ENCODE measurements at regions not wholly inside any gene's neighbourhood (a gene's known extent, or its start where the extent isn't known, plus 50 kb on each side); places are given as distances from the start of the nearest gene placed in this dataset.
"Not testable (repeated sequence)": the region's sequence is repeated elsewhere in the genome, so short reads cannot be mapped to it uniquely, and the experiment has no call there.

DNA sequence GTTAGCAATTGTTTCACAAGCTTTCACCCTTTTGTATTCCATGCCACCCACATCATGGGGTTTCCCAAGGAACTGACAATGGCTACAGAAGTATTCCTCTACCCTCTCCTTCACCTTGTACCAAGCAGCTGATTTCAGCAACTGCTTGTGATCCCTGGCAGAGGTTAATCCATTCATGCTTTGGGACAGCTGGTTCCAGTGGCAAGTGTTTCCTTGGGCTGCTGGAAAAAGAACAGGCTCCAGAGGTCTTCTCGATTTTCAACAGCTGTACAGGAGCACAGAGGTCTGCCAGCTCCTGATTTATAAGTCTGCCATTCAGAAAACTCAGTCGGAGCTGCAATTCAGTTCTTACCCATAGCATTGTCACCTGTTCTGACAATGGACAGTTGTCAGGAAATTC lies 239.2 kb upstream of the CWC22 start:
- Histone ChIP-seq H3K9me3 (ENCODE audit: control insufficient read depth, insufficient read depth, low read length) (no peaks in the 10 kb centered on the region), H3K27me3 (ENCODE audit: control insufficient read depth, insufficient read depth, low read length) (no peaks in the 10 kb centered on the region), H3K27ac (ENCODE audit: low read depth, low read length) (no peak overlapping the region), H3K4me3 (ENCODE audit: low read depth, low read length) (no peak overlapping the region)
- TF ChIP-seq, protein P1, sequence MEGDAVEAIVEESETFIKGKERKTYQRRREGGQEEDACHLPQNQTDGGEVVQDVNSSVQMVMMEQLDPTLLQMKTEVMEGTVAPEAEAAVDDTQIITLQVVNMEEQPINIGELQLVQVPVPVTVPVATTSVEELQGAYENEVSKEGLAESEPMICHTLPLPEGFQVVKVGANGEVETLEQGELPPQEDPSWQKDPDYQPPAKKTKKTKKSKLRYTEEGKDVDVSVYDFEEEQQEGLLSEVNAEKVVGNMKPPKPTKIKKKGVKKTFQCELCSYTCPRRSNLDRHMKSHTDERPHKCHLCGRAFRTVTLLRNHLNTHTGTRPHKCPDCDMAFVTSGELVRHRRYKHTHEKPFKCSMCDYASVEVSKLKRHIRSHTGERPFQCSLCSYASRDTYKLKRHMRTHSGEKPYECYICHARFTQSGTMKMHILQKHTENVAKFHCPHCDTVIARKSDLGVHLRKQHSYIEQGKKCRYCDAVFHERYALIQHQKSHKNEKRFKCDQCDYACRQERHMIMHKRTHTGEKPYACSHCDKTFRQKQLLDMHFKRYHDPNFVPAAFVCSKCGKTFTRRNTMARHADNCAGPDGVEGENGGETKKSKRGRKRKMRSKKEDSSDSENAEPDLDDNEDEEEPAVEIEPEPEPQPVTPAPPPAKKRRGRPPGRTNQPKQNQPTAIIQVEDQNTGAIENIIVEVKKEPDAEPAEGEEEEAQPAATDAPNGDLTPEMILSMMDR (IDR thresholded peaks at IDR 0.05; ENCODE audit: low read depth, low read length) = no peak
- no peak for DNase-seq (ENCODE audit: low read depth, low spot score)
- POLR2A ChIA-PET = no interaction called here
- CTCF ChIA-PET = no interaction called here

DNA sequence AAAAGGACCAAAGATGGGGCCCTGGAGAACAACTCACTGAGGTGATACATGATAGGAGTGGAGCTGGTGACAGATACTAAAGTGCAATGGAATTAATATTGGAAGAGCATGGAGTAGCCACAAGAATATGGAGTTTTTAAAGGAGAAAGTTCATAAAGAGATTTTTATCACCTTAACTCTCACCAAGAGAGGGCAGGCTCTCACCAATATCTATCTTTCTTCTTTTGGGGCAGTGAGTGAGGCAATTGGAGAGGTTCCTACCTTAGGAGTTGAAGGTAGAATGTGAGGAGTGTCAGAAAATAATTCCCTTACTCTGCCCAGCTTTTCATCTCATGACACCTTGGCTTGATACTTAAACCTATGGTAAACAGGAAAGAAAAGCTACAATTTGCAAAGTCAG lies 233.7 kb upstream of the CWC22 start:
- no peak for DNase-seq (ENCODE audit: low read depth, low spot score)
- H3K4me3 ChIP-seq (ENCODE audit: low read depth, low read length) = no peak overlapping the region
- POLR2A ChIA-PET = no interaction called here
- no peaks in the 10 kb centered on the region for H3K27me3 ChIP-seq (ENCODE audit: control insufficient read depth, insufficient read depth, low read length)
- no peaks in the 10 kb centered on the region for H3K9me3 ChIP-seq (ENCODE audit: control insufficient read depth, insufficient read depth, low read length)
- TF ChIP-seq, protein P1 (IDR thresholded peaks at IDR 0.05; ENCODE audit: low read depth, low read length) = peak; percentile 44
- H3K27ac ChIP-seq (ENCODE audit: low read depth, low read length) = no peak overlapping the region
- CTCF ChIA-PET = interaction anchor here (1.0 to 1.5 kb wide), 2 partner anchors 14 to 836 kb away, joined by 3 to 4 read pairs; no protein-coding TSS in a partner anchor

DNA sequence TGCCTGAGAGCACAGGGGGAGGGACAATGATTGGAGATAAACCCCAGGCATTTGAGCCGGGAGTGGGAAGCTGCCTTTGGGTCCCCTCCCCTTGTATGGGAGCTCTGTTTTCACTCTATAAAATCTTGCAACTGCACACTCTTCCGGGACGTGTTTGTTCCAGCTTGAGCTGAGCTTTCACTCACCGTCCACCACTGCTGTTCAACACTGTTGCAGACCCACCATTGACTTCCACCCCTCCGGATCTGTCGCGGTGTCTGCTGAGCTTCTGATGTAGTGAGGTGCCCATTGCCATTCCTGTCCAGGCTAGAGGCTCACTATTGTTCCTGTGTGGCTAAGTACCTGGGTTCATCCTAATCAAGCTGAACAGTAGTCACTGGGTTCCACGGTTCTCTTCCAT lies 231.6 kb upstream of the CWC22 start:
- Histone ChIP-seq H3K4me3 (ENCODE audit: low read depth, low read length) (no peak overlapping the region), H3K9me3 (ENCODE audit: control insufficient read depth, insufficient read depth, low read length) (no peaks in the 10 kb centered on the region), H3K27me3 (ENCODE audit: control insufficient read depth, insufficient read depth, low read length) (no peaks in the 10 kb centered on the region), H3K27ac (ENCODE audit: low read depth, low read length) (no peak overlapping the region)
- TF ChIP-seq, protein P1 (IDR thresholded peaks at IDR 0.05; ENCODE audit: low read depth, low read length) = no peak
- ChIA-PET CTCF (interaction anchor here (0.6 kb wide), 1 partner anchor 161 kb away, joined by 3 read pairs; no protein-coding TSS in a partner anchor), POLR2A (no interaction called here)
- no peak for DNase-seq (ENCODE audit: low read depth, low spot score)

DNA sequence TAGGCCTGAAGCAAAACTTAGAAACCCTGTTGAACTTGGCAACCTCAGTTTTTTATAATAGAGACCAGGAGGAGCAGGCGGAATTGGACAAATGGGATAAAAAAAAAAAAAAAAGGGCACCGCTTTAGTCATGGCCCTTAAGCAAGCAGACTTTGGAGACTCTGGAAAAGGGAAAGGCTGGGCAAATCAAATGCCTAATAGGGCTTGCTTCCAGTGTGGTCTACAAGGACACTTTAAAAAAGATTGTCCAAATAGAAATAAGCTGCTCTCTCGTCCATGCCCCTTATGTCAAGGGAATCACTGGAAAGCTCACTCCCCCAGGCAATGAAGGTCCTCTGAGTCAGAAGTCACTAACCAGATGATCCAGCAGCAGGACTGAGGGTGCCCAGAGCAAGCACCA lies 229.0 kb upstream of the CWC22 start:
- CTCF ChIA-PET; H3K9me3 ChIP-seq (ENCODE audit: control insufficient read depth, insufficient read depth, low read length); H3K4me3 ChIP-seq (ENCODE audit: low read depth, low read length); H3K27me3 ChIP-seq (ENCODE audit: control insufficient read depth, insufficient read depth, low read length); DNase-seq (ENCODE audit: low read depth, low spot score); POLR2A ChIA-PET; H3K27ac ChIP-seq (ENCODE audit: low read depth, low read length): not testable (repeated sequence)

DNA sequence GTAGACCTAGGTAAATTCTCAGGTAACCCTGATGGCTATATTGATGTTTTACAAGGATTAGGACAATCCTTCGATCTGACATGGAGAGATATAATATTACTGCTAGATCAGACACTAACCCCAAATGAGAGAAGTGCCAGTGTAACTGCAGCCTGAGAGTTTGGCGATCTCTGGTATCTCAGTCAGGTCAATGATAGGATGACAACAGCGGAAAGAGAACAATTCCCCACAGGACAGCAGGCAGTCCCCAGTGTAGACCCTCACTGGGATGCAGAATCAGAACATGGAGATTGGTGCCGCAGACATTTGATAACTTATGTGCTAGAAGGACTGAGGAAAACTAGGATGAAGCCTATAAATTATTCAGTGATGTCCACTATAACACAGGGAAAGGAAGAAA lies 228.4 kb upstream of the CWC22 start:
- H3K4me3 ChIP-seq (ENCODE audit: low read depth, low read length); POLR2A ChIA-PET; DNase-seq (ENCODE audit: low read depth, low spot score); CTCF ChIA-PET; H3K27ac ChIP-seq (ENCODE audit: low read depth, low read length); H3K9me3 ChIP-seq (ENCODE audit: control insufficient read depth, insufficient read depth, low read length); H3K27me3 ChIP-seq (ENCODE audit: control insufficient read depth, insufficient read depth, low read length): not testable (repeated sequence)

DNA sequence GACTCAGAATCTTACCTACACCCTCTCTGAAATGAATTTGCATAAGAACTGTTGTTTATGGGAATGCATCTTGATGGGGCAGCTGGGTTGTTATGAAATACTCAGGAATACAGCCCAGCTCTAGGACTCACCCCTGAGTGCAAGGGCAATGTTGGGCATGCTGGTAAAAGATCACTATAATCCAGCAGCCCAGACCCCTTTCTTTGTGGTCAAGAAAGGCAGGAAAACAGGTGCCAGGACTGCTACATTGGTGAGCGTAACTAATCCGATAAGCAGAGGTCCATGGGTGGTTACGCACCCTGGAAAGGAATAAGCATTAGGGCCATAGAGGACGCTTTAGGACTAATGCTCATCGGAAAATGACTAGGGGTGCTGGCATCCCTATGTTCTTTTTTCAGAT lies 227.9 kb upstream of the CWC22 start:
- H3K4me3 ChIP-seq (ENCODE audit: low read depth, low read length); DNase-seq (ENCODE audit: low read depth, low spot score); H3K27me3 ChIP-seq (ENCODE audit: control insufficient read depth, insufficient read depth, low read length); POLR2A ChIA-PET; H3K9me3 ChIP-seq (ENCODE audit: control insufficient read depth, insufficient read depth, low read length); CTCF ChIA-PET; H3K27ac ChIP-seq (ENCODE audit: low read depth, low read length): not testable (repeated sequence)

DNA sequence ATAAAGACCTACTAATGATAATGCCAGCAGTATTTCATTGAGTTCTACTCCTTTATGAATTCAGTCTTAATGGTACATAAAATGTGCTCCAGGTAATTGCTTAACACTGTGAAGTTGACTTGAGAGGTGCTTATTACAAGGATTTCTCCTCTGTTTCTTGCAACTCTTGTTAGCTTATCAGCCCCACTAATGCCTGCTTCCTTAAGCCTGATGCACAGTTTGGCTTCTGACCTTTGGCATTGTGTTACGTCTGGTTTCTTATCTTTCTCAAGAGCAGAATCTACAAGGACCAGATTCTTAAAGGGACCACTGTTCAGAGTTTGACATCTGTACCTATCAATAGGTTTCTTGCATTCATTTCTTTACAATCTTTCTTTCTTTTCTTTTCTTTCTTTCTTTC lies 223.9 kb upstream of the CWC22 start:
- no peak overlapping the region for H3K27ac ChIP-seq (ENCODE audit: low read depth, low read length)
- ChIA-PET POLR2A (interaction anchor here (1.0 kb wide), 1 partner anchor 8 kb away, joined by 3 read pairs; no protein-coding TSS in a partner anchor), CTCF (no interaction called here)
- TF ChIP-seq, protein P1 (IDR thresholded peaks at IDR 0.05; ENCODE audit: low read depth, low read length) = no peak
- H3K9me3 ChIP-seq (ENCODE audit: control insufficient read depth, insufficient read depth, low read length) = no peaks in the 10 kb centered on the region
- DNase-seq (ENCODE audit: low read depth, low spot score) = no peak
- no peaks in the 10 kb centered on the region for H3K27me3 ChIP-seq (ENCODE audit: control insufficient read depth, insufficient read depth, low read length)
- no peak overlapping the region for H3K4me3 ChIP-seq (ENCODE audit: low read depth, low read length)
